Osteocyte (in vitro differentiated cells): ENCODE measurements at regions not wholly inside any gene's neighbourhood (a gene's known extent, or its start where the extent isn't known, plus 50 kb on each side); places are given as distances from the start of the nearest gene placed in this dataset.

Experiments used
- DNase-seq: peaks from one replicate; pipeline ENCODE4 v3.0.0; 2021; ENCODE audit warnings: mixed read lengths; ENCODE audit not compliant: unreplicated experiment; ENCODE audit errors: extremely low spot score
- H3K27ac Mint-ChIP-seq: one replicate; pipeline ENCODE4 v1.8.0; 2021; ENCODE audit warnings: mild to moderate bottlenecking, mixed read lengths; ENCODE audit not compliant: unreplicated experiment
- H3K27me3 Mint-ChIP-seq: one replicate; pipeline ENCODE4 v1.8.0; 2021; ENCODE audit warnings: mixed read lengths; ENCODE audit not compliant: unreplicated experiment
- H3K36me3 Mint-ChIP-seq: one replicate; pipeline ENCODE4 v1.8.0; 2021; ENCODE audit warnings: mixed read lengths; ENCODE audit not compliant: unreplicated experiment
- H3K4me1 Mint-ChIP-seq: one replicate; pipeline ENCODE4 v1.8.0; 2021; ENCODE audit warnings: mixed read lengths; ENCODE audit not compliant: unreplicated experiment
- H3K4me3 Mint-ChIP-seq: one replicate; pipeline ENCODE4 v1.8.0; 2021; ENCODE audit warnings: mild to moderate bottlenecking, moderate library complexity, mixed read lengths; ENCODE audit not compliant: unreplicated experiment
- H3K9me3 Mint-ChIP-seq: one replicate; pipeline ENCODE4 v1.8.0; 2021; ENCODE audit warnings: mixed read lengths; ENCODE audit not compliant: unreplicated experiment
- TF ChIP-seq, protein P1 (sequence below): fragments of 200-600 bp; sonication (generic); IDR thresholded peaks from 2 replicates; pipeline ENCODE4 v1.5.0; 2021; ENCODE audit warnings: antibody characterized with exemption, mild to moderate bottlenecking, moderate library complexity

DNA sequence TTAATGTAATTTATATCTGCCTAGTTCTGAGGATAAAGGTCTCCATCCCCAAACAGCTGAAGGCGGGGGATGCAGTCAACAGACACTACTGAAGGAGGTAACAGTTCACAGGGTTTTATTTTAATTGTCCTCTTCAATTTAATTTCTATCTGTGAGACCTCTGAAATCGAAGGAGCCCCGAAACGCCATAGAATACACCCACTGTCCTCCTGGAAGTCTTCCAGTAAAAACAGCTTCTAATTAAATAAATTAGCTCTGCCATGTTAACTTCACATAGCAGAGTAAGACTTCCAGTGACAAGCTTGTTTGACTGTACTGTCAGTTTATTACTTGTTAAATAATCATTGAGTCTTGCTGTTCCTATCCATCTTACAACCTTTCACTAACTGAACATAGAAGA is 193.5 kb downstream of the SEC61B start:
- no peak for DNase-seq
- Mint-ChIP-seq H3K4me3 (no peak overlapping the region), H3K27ac (no peak overlapping the region), H3K27me3 (no peaks in the 10 kb centered on the region), H3K9me3 (peaks cover 4% of the 10 kb centered on the region), H3K36me3 (no peaks in the 10 kb centered on the region), H3K4me1 (peaks cover 5% of the 10 kb centered on the region)
- TF ChIP-seq, protein P1, sequence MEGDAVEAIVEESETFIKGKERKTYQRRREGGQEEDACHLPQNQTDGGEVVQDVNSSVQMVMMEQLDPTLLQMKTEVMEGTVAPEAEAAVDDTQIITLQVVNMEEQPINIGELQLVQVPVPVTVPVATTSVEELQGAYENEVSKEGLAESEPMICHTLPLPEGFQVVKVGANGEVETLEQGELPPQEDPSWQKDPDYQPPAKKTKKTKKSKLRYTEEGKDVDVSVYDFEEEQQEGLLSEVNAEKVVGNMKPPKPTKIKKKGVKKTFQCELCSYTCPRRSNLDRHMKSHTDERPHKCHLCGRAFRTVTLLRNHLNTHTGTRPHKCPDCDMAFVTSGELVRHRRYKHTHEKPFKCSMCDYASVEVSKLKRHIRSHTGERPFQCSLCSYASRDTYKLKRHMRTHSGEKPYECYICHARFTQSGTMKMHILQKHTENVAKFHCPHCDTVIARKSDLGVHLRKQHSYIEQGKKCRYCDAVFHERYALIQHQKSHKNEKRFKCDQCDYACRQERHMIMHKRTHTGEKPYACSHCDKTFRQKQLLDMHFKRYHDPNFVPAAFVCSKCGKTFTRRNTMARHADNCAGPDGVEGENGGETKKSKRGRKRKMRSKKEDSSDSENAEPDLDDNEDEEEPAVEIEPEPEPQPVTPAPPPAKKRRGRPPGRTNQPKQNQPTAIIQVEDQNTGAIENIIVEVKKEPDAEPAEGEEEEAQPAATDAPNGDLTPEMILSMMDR: no peak

DNA sequence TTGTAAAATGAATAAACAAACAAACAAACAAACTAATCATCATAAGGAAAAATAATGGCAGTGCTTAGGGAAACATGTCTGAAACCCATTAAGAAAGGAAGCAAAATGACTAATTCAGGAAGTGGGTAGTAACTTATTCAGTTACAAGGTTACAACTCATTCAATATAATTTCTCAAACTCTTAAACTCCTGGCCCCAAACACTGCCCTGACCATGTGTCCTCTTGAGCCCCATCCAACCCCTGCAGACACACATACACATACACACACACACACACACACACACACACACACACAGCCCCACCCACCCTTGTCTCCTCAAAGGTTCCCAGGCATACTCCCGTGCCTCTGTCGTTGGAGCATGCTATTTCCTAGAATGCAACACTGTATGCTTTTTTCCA is 193.9 kb downstream of the SEC61B start:
- H3K36me3 Mint-ChIP-seq: no peaks in the 10 kb centered on the region
- TF ChIP-seq, protein P1: no peak
- peaks cover 5% of the 10 kb centered on the region for H3K4me1 Mint-ChIP-seq

DNA sequence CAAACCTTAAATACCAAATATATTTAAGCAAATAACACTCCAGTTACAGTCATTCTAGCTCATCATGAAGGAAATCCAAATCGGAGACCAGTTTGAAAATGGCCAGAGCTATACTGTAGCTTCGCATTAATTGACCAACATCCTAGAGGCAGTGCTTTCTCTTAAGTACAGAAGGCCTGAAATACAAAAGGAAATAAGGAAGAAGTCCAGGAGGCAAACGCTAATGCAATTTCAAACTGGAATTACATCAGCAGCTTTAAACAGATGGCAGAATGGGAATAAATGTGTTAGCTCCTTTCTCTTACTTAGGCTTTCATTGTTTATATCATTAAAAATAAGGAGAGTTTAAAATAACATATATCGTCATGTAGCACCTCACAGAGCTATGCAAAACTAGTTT is 197.0 kb downstream of the SEC61B start:
- Mint-ChIP-seq H3K4me1 (peaks cover 6% of the 10 kb centered on the region), H3K4me3 (no peak overlapping the region), H3K27ac (peak overlapping the region; percentile 55), H3K27me3 (no peaks in the 10 kb centered on the region), H3K36me3 (no peaks in the 10 kb centered on the region), H3K9me3 (no peaks in the 10 kb centered on the region)
- DNase-seq: no peak
- TF ChIP-seq, protein P1: no peak

More for the DNA sequence above, 193.9 kb downstream of the SEC61B start:
- no peak overlapping the region for H3K4me3 Mint-ChIP-seq
- H3K9me3 Mint-ChIP-seq: peaks cover 4% of the 10 kb centered on the region
- no peak for DNase-seq
- H3K27ac Mint-ChIP-seq: no peak overlapping the region
- H3K27me3 Mint-ChIP-seq: no peaks in the 10 kb centered on the region

DNA sequence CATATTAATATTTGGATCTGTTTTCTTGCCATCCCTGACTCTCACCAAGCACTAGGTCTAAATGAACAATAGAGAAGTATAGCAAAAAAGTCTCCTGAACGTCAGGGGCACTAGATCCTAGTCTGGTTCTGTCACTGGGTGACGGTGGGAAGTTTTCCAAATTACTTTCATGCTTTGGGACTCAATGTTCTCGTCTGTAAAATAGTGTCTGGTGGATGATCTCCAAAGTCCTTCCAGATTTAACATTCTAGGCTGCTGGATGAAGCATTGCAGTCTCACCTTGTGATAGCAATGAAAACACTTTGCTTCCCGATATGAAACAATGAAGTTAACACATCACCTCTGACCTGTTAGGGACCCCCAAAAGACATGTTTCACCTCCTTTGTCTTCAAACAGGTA is 199.3 kb downstream of the SEC61B start:
- no peaks in the 10 kb centered on the region for H3K27me3 Mint-ChIP-seq
- H3K4me3 Mint-ChIP-seq: no peak overlapping the region
- peaks cover 1% of the 10 kb centered on the region for H3K4me1 Mint-ChIP-seq
- H3K9me3 Mint-ChIP-seq: no peaks in the 10 kb centered on the region
- TF ChIP-seq, protein P1: no peak
- H3K27ac Mint-ChIP-seq: no peak overlapping the region
- no peak for DNase-seq
- no peaks in the 10 kb centered on the region for H3K36me3 Mint-ChIP-seq

DNA sequence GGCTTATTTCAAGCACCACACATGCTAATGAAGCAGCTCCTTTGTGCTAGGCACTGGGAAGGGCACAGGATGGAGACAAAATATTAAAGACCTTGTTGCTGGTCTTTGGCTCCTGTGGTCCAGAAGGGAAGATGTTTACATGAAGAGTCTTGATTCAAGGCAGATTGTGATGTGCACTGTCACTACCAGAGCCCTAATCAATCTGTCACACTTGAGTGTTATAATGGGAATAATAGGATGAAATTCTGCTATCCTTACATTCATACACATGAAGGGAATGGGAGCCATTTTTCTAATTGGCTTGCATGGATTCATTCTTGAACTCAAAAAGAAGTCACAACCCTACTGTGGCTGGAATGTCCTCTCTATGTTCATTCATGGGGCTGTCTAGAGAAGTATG is 203.0 kb downstream of the SEC61B start:
- H3K4me3 Mint-ChIP-seq: no peak overlapping the region
- H3K4me1 Mint-ChIP-seq: peaks cover 5% of the 10 kb centered on the region
- H3K27ac Mint-ChIP-seq: no peak overlapping the region
- no peaks in the 10 kb centered on the region for H3K36me3 Mint-ChIP-seq
- TF ChIP-seq, protein P1: no peak
- no peak for DNase-seq
- H3K27me3 Mint-ChIP-seq: no peaks in the 10 kb centered on the region
- peaks cover 13% of the 10 kb centered on the region for H3K9me3 Mint-ChIP-seq
